Epidermal melanocyte (primary cell): ENCODE measurements at regions not wholly inside any gene's neighbourhood (a gene's known extent, or its start where the extent isn't known, plus 50 kb on each side); places are given as distances from the start of the nearest gene placed in this dataset.

Experiments
- DNase-seq: peaks from one replicate; pipeline ENCODE4 v3.0.0; 2011; ENCODE audit warnings: low spot score; ENCODE audit not compliant: insufficient read length

DNA sequence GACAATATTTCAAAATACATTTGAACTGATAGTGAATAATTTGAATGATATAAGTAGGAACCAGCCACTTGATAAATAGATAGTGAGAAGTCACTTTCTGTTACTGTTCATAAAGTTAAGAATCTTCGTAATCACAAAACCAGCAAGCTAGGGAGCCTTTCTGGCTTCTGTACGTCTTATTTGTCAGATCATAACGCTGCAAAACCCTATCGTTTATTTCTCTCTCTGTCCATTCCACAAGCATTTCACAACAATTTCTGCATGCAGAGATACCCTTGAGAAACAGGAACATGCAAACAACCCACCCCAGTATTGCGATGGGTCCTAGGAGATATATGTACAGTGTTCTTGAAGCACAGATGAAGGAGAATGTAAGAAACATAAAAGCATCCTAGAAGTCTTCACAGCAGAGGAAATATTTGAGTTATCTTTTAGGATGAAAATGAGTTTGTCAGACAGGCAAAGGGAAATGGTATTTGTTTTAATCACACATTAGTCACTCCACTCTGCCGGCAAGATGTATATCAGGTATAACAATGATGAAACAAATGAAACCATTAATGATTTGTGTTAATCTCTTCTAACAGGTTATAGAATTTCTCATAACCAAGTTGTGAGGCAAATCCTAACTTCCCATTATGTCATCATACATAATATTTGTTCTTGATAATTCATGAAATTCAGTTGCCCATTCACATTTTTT is 668.7 kb upstream of the FTMT start:
- DNase-seq: no peak

DNA sequence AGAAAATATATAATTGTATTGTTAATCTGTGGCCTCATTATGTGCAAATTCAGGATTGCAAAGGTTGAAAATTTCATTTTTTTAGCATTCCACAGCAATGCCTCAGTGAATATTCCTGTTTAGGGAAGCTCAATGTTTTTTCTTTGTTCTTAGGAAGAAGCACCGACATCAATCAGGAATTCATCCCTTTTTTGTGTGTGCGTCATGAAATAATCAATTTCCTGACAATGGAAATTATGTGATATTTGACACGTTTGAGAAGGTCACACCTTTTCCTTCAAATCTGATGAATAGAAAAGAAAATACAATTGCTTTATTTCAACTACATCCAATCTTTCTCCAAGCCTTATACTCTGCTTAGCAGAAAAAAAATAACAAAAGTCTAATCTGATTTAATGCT is 662.8 kb upstream of the FTMT start:
- no peak for DNase-seq

DNA sequence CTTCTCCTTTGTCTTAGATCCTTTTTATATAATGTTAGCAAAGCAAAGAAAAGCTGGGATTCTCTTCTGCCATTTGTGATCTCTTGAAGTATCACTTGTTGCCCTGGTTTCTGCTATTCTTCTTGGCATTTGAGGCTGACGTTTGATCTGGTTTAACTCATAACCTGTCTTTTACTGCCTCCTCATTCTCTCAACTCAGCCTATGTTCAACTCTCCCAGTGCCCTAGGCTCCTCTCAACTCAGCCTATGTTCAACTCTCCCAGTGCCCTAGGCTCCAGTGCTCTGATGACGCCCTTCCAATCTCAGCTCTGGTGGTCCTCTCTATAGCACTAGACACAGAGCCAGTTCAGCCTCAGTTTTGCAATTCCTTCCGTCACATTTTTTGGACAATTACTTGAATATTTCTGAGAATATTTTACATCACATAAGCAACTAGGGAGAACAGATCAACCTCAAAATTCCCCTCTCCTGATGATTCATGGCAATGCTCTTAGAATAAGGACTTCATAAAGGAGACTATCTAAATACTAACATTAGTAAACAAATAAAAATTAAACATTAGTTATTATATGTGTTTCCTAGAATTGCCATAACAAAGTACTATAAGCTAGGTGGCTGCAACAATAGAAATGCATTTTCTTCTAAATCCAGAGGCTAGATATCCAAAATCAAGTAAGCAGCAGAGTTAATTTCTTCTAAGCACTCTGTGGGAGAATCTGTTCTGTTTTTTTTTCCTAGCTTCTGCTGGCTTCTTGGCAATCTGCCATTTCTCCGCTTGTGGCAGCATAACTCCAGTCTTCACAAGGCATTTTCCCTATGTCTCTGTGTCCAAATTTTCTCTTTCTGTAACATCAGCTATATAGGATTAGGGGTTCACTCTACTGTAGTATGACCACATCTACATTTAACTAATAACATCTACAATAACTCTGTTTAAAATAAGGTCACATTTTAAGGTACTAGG is 662.1 kb upstream of the FTMT start:
- DNase-seq: no peak

DNA sequence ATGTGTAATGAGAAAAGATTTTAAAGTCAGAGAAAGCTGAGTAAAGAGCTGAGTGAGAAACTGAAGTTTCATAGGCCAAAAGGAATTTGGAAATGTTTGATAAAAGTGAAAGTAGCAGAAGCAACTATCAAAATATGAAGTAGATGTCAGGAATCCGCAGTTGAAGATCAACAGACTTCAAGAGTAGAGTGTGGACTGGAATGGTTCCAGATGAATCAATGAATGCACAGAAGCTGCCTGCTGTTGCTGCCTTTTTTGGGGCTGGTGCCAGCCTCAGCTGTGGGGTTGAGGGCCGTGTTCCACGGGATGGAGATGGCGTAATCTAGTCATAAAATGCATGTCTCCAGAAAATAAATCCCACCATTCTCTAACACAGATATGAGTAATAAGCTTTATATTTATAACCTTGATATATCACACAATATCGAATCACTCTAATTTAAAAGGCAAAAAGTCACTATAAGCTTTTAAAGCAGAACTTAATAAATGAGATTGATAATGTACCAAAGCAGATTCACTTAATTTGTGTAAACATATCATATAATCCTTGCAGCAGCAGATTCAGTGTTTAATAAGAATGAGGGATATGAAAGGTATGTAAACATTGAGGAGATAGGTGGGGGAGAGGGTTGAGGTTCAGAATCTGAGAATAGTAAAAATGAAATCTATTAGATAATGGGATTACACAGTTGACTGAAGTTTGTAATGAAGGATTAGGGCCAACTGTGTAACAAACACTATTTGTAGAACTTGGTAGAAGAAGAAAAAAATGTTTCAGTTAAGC is 652.3 kb upstream of the FTMT start:
- no peak for DNase-seq

DNA sequence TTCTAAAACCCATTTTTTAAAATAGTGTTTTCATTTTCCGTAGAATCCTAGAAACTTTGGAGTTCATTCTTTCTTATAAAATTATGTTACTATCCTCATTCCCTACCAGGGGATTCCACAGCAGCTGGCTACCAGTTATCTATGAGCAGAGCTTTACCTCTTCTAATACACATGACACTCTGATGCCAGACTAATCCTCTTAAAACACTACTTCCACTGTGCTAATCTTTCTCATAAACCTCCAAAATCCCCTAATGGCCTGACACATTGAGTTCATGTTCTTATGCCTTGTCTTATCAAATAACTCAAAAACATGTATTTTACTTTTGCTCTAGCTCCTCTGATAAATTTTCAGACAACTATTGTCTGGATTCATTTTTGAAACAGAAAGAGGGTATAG is 633.6 kb upstream of the FTMT start:
- no peak for DNase-seq

DNA sequence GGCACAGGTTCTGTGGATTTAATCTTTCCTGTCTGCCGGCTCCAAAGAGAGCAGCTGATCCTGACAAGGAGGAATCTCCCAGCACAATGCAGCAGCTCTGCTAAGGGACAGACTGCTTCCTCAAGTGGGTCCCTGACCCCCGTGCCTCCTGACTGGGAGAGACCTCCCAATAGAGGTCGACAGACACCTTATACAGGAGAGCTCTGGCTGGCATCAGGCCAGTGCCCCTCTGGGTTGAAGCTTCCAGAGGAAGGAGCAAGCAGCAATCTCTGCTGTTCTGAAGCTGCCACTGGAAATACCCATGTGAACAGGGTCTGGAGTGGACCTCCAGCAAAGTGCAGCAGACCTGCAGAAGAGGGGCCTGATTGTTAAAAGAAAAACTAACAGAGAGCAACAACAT is 630.2 kb upstream of the FTMT start:
- no peak for DNase-seq

DNA sequence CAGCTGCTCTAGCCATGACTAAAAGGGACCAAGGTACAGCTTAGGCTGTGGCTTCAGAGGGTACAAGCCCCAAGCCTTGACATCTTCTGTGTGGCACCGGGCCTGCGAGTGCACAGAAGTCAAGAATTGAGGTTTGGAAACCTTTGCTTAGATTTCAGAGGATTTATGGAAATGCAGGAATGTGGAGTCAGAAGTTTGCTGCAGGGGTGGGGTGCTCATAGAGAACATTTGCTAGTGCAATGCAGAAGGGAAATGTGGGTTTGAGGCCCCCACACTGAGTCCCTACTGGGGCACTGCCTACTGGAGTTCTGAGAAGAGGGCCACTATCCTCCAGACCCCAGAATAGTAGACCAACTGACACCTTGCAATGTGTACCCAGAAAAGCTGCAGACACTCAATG is 624.9 kb upstream of the FTMT start:
- DNase-seq: no peak

DNA sequence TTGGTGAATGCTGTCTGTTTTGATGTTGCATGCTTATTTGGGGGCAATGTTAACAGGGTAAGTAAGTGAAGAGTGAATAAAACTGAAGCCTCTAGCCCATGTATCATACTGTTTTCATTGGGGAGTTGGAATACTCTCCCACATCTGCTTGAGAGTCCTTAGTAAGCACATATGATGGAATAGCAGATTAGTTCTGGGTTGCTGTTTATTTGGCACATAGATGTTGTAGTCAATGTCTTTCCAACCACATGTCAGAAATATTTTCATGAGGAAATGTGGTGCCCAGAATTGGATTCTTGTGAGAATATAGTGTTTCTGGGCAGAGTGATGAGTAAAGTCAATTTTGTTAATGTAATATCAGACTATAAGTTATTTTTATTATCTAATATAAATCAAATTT is 611.7 kb upstream of the FTMT start:
- no peak for DNase-seq

DNA sequence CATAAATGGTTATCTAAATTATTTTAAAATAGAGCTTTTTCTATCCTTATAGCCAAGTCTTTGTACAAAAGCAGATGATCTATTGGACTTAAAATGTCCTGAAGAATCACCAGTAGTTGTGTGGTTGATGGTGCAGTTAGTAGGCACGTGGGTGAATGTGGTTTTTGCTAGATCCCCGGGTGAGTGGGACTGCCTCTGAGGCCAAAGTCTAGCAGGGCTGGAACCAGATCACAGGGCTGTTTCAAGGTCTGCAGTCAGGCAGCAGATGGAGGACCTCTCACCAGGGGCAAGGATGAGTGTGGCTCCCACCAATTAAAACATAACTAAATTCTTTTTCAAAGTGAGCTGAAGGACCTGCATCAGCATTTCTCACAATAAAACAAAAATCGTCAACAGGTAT is 604.7 kb upstream of the FTMT start:
- no peak for DNase-seq

DNA sequence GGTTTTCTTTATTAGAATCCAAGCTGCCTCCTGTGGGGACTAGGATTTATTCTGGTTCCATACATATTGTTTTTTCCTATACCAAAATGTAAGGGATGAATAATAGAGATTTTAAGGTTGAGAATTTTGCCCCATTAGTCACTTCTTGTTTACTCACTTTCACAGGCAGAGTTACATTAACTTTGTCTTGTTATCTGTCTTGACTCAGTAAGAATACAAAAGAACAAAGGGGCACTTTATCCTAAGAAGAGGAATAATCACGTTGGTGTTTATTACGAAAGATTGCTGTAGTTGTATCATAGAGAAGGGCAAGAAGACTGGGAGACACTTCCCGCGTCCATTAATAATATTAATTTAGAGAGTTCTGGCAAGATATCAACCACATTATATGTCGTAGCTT is 599.7 kb upstream of the FTMT start:
- no peak for DNase-seq

DNA sequence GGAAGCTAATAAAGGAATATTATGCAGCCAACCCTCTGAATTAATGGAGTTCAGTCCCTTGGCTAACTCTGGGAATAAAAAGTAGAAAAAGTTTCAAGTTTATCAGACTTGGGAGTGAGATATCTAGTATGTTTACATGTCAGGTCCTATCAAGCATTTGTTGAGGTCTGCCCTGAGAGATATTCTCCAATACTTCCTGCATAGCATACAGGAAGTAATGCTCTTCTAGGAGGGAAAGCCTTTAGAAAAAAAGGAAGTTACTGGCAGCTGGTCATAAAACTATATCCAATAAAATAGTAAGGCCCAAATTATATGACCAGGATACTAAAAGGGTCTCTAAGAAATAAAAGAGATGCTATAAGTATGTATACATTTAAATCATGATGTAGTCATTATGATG is 594.1 kb upstream of the FTMT start:
- DNase-seq: no peak

DNA sequence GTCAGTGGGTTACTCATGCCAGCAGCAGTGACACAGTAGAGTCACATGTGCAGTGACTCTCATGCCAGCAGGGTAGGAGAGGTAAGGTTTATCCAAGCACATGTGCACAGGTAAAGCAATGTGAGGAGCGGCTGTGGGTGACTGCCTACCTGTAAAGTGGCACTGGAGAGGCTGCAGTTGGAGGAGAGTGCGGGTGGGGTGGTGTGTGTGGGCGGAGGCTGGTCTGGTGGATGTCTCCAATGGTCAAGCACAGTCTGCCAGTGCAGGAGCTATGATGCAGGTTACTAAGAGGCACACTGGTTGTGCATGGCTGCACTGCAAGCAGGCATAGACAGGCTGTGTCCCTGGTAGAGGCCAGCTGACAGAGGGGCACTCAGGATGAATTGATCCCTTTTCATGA is 588.2 kb upstream of the FTMT start:
- DNase-seq: no peak

DNA sequence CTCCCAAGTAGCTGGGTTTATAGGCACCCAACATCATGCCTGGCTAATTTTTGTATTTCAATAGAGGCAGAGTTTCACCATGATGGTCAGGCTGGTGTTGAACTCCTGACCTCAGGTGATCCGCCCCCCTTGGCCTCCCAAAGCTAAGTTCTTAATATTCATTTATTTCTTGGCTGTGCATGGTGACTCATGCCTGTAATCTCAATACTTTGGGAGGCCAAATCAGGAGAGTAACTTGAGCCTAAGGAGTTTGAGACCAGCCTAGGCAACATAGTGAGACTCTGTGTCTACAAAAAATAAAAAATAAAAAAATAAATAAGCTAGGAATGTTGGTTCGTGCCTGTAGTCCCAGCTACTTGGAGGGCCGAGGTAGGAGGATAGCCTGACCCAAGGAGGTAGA is 587.1 kb upstream of the FTMT start:
- DNase-seq: no peak

DNA sequence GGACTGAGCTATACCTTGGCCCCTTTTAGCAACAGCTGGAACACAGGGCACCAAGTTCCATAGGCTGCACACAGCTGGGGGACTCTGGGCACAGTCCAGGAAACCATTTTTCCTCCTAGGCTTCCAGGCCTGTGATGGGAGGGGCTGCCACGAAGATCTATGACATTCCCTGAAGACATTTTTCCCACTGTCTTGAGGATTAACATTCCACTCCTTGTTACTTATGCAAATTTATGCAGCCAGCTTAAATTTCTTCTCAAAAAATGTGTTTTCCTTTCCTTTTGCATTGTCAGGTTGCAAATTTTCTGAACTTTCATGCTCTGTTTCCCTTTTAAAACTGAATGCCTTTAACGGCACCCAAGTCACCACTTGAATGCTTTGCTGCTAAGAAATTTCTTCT is 580.1 kb upstream of the FTMT start:
- DNase-seq: no peak

DNA sequence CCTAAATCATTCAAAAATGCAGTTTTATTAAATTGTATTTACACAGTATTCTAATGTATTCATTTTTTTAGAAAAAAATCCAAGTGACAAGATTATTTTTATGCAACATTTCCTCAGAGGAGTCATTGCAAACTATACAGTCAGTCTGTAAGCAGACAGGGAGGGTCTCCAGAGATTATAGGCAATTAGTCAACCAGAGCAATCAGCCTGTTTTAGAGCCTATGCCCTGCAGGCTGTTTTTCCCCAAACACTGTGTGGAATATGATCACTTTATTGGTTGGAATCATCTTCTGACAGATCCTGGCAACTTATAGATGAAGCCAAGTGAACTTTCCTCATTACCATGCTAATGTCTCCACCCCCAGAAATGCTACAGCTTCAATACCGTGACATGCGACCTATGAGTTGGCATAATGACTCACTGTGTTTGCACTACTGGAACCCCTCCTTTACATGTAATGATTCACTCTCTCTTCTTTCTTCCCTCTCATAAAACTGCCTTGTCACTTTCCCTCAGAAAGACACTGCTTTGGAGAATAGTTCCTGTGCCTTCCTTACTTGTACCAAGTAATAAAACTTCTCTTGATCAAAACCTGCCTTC is 577.7 kb upstream of the FTMT start:
- DNase-seq: no peak

DNA sequence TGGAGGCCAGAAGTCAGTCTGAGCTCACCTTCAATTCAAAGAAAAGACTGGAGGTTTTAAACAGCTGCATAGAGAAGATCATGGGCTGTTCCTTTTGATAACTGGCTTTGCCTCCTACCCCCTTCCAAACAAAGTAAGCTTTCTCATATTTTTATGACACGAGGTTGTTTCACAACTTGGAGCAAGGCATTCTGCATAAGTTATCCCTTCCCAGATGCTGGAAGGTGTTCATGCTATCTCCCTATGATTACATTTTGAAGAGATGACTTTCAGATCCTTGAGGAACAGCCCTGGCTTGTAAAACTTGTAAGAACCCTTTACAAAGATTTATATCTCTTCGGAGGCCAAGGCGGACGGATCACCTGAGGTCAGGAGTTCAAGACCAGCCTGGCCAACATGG is 571.9 kb upstream of the FTMT start:
- no peak for DNase-seq

DNA sequence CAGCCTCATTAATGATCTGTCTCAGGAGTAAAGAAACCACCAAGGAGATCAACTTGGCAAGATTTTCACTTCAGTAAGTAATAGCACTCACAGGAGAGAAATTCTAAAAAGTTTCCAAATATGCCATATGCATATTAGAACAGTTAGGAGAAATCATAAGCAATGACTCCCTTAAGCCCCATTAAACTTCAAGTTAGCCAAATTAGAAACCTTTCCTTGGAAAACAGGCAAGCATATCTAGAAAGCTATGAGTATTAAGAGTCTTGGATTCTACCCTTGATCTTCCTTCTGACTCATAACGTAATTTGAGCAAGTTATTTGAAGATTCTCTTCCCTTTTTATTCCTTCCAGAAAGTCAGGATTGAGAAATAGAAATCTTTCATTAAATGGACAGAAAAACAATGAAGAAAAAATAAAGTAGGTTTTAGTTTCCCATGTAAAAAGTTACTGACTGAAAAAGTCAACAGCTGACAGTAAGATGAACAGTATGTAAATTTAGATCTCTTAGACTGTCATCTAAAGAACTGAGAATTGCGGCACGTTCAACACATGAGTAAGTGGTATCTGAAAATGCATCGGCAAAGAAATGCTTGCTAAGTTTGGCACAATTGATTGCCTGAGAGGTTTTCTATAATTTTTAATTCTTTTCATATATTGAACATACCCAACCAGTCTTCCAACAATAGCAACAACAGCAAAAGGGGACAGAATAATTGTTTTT is 565.7 kb upstream of the FTMT start:
- no peak for DNase-seq

DNA sequence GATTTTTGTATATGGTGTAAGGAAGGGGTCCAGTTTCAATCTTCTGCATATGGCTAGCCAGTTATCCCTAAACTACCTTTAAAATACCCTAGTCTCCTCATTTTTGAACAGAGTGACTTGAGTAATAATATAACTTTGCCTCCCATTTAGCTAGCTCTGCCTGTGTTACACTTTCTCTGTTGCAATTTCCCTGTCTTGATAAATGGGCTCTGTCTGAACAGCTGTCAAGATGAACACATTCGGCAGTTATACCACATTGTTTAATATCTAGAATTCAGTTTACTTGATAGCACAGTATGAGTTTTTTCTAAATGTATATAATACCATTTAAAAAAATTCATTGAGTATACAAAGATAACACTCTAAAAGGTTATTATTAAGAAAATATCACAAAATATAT is 562.9 kb upstream of the FTMT start:
- DNase-seq: no peak

DNA sequence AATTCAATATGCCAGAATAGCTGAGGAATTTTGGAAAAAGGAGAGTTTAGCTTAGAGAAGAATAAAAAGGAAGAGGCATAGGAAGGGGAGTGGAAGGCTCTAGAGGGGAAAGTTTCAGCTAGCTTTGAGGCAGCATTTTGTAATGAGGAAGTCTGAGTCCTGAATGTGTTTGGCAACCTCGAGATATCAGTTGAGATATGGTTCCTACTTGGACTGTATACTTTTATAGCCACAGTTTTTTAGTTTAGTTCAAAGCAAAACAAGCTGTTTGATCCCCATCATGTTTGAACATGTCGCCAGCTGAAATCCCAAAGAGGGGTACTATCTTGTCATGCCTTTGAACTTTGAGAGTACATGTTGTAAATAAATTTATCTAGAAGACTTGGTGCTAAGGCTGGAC is 559.0 kb upstream of the FTMT start:
- DNase-seq: no peak

DNA sequence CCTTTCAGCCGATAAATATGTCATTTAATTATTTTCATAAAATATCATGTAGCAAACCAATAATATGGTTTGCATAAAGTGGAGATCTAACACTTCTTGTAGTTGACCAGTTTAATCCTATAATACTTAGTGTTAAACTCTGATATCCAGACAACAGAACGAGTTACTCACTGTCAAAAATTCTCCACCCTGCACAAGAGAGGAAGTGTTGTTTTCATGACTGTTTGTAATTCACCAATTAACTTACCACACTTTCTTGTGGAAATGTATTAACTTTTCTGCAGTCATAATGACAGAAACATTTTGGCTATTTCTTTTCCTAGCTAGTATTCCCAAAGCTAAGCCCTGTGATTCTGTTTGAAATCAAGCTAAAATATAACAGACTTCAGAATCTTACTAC is 555.3 kb upstream of the FTMT start:
- no peak for DNase-seq

DNA sequence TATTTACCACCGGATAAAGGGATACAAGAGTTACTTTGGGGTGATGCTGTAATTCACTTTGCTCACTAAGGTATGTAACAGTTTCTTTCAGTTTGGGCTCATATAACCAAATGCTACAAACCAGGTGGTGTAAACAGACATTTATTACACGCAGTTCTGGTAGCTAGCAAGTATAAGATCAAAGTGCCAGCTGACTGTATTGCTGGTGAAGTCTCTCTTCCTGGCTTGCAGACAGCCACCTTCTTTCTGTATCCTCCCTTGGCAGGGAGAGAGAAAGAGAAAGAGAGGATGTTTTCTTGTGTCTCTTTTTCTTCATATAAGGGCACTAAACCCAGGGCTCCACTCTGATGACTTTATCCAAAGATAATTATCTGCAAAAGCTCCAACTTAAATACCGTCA is 552.5 kb upstream of the FTMT start:
- DNase-seq: no peak
